Esophagus muscularis mucosa (tissue), 3 donors: ENCODE measurements at regions not wholly inside any gene's neighbourhood (a gene's known extent, or its start where the extent isn't known, plus 50 kb on each side); places are given as distances from the start of the nearest gene placed in this dataset.

Experiments used
- POLR2A ChIP-seq: fragments of 450-650 bp; IDR thresholded peaks from one replicate; pipeline ENCODE4 v1.6.1; 2017; ENCODE audit warnings: antibody characterized with exemption, moderate library complexity, mild to moderate bottlenecking, low read depth
- TF ChIP-seq, protein P1 (sequence below), 3 experiments: fragments of 200-600 bp in 2 of 3; fragments of 450-650 bp in 1 of 3; sonication (generic) in 2 of 3; IDR thresholded peaks; one replicate each; pipeline ENCODE4 v1.5.1; 2017 to 2019; ENCODE audit warnings: antibody characterized with exemption in 3 of 3, mild to moderate bottlenecking in 2 of 3, moderate library complexity in 1 of 3

DNA sequence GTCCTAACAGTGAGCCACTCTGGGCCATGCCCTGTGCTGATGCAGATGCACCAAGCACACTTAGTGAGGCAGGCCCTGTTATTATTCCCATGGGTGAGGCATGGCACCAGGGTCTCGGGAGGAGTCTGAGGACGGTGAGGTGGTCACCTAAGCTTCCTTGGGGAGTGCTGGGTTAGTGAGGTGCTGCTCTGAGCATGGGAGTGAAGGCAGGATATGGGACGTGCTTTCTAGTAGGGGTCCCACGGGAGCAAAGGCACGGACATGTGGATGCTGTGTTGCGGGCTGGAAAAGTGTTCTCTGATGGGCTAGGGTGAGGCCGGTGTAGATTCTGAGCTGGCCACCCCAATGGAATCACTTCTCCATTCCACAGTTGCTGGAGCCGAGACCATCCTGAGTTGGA lies 77.5 kb upstream of the CSF3R start:
- TF ChIP-seq, protein P1, sequence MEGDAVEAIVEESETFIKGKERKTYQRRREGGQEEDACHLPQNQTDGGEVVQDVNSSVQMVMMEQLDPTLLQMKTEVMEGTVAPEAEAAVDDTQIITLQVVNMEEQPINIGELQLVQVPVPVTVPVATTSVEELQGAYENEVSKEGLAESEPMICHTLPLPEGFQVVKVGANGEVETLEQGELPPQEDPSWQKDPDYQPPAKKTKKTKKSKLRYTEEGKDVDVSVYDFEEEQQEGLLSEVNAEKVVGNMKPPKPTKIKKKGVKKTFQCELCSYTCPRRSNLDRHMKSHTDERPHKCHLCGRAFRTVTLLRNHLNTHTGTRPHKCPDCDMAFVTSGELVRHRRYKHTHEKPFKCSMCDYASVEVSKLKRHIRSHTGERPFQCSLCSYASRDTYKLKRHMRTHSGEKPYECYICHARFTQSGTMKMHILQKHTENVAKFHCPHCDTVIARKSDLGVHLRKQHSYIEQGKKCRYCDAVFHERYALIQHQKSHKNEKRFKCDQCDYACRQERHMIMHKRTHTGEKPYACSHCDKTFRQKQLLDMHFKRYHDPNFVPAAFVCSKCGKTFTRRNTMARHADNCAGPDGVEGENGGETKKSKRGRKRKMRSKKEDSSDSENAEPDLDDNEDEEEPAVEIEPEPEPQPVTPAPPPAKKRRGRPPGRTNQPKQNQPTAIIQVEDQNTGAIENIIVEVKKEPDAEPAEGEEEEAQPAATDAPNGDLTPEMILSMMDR (IDR thresholded peaks at IDR 0.05), result no peak
- no peak for TF ChIP-seq POLR2A
